HEK293 (cell line): ENCODE measurements at regions not wholly inside any gene's neighbourhood (a gene's known extent, or its start where the extent isn't known, plus 50 kb on each side); places are given as distances from the start of the nearest gene placed in this dataset.

Experiments used
- CTCF ChIA-PET: fragments of 350-600 bp; formaldehyde crosslinking; extraction: SDS; loops from one replicate; lab custom pipeline; 2021; ENCODE audit warnings: antibody characterized with exemption; lab: Yijun Ruan, JAX
- POLR2A ChIA-PET: fragments of 300-600 bp; formaldehyde crosslinking; extraction: SDS; loops from one replicate; lab custom pipeline; 2020; ENCODE audit warnings: antibody characterized with exemption, inconsistent platforms; lab: Yijun Ruan, JAX
- H3K27ac ChIP-seq: fragments of 200-500 bp; sonication (Bioruptor generic); 2 replicates; pipeline ENCODE4 v1.5.1; 2014; ENCODE audit warnings: low read depth, low read length, control low read depth, inconsistent platforms; ENCODE audit errors: extremely low read depth
- H3K36me3 ChIP-seq, 2 experiments: fragments of 200-500 bp in 1 of 2; sonication (Bioruptor generic) in 1 of 2; 1 replicate in 1 of 2; 2 replicates in 1 of 2; pipeline ENCODE4 v1.5.1; 2014 to 2017; ENCODE audit warnings: inconsistent platforms in 2 of 2, low read length in 2 of 2; ENCODE audit not compliant: control insufficient read depth in 2 of 2, insufficient read depth in 1 of 2
- H3K4me1 ChIP-seq: fragments of 200-500 bp; sonication (Bioruptor generic); 2 replicates; pipeline ENCODE4 v1.5.1; 2014; ENCODE audit warnings: mild to moderate bottlenecking, low read length, inconsistent platforms; ENCODE audit not compliant: control insufficient read depth, insufficient read depth
- H3K4me3 ChIP-seq: 2 replicates; pipeline ENCODE4 v1.5.1; 2011; ENCODE audit warnings: low read depth, mild to moderate bottlenecking, control low read depth, low read length, moderate library complexity
- H3K9me3 ChIP-seq: fragments of 200-500 bp; sonication (Bioruptor generic); 2 replicates; pipeline ENCODE4 v1.5.1; 2014; ENCODE audit warnings: low read depth, low read length, inconsistent platforms; ENCODE audit not compliant: control insufficient read depth, insufficient read depth
- BCL6B ChIP-seq: fragments of 450-650 bp; formaldehyde crosslinking; IDR thresholded peaks from 2 replicates; pipeline ENCODE4 v1.5.1; 2017; ENCODE audit warnings: missing biosample characterization, missing genetic modification characterization
- RBAK ChIP-seq: fragments of 450-650 bp; formaldehyde crosslinking; IDR thresholded peaks from 2 replicates; pipeline ENCODE4 v1.5.1; 2016; ENCODE audit warnings: missing biosample characterization, missing genetic modification characterization
- SP2 ChIP-seq: fragments of 450-650 bp; formaldehyde crosslinking; IDR thresholded peaks from 2 replicates; pipeline ENCODE4 v1.5.1; 2016; ENCODE audit warnings: missing biosample characterization, missing genetic modification characterization
- TRIM28 ChIP-seq: IDR thresholded peaks from 2 replicates; pipeline ENCODE4 v1.6.1; 2011; ENCODE audit warnings: low read length, control low read depth, borderline replicate concordance
- ZFP69B ChIP-seq: fragments of 450-650 bp; formaldehyde crosslinking; IDR thresholded peaks from 2 replicates; pipeline ENCODE4 v1.5.1; 2016; ENCODE audit warnings: missing biosample characterization, missing genetic modification characterization
- ZNF112 ChIP-seq: fragments of 450-650 bp; formaldehyde crosslinking; IDR thresholded peaks from 2 replicates; pipeline ENCODE4 v1.5.0; 2017; ENCODE audit warnings: missing biosample characterization, missing genetic modification characterization
- ZNF132 ChIP-seq: fragments of 450-650 bp; formaldehyde crosslinking; IDR thresholded peaks from 2 replicates; pipeline ENCODE4 v1.5.1; 2017; ENCODE audit warnings: missing biosample characterization, missing genetic modification characterization, borderline replicate concordance
- ZNF175 ChIP-seq: fragments of 450-650 bp; formaldehyde crosslinking; IDR thresholded peaks from 2 replicates; pipeline ENCODE4 v1.5.1; 2016; ENCODE audit warnings: missing biosample characterization, missing genetic modification characterization
- ZNF239 ChIP-seq: fragments of 450-650 bp; formaldehyde crosslinking; IDR thresholded peaks from 2 replicates; pipeline ENCODE4 v1.5.1; 2016; ENCODE audit warnings: missing biosample characterization, missing genetic modification characterization
- ZNF292 ChIP-seq: fragments of 450-650 bp; formaldehyde crosslinking; IDR thresholded peaks from 2 replicates; pipeline ENCODE4 v1.5.1; 2016; ENCODE audit warnings: low read depth, missing biosample characterization, missing genetic modification characterization, borderline replicate concordance
- ZNF324 ChIP-seq: fragments of 450-650 bp; formaldehyde crosslinking; IDR thresholded peaks from 2 replicates; pipeline ENCODE4 v1.5.1; 2016; ENCODE audit warnings: missing biosample characterization, missing genetic modification characterization
- ZNF514 ChIP-seq: fragments of 450-650 bp; formaldehyde crosslinking; IDR thresholded peaks from 2 replicates; pipeline ENCODE4 v1.5.1; 2016; ENCODE audit warnings: missing biosample characterization, missing genetic modification characterization
- ZNF521 ChIP-seq: fragments of 450-650 bp; formaldehyde crosslinking; IDR thresholded peaks from 2 replicates; pipeline ENCODE4 v1.5.1; 2017; ENCODE audit warnings: missing biosample characterization, mild to moderate bottlenecking, missing genetic modification characterization
- ZNF555 ChIP-seq: fragments of 450-650 bp; formaldehyde crosslinking; conservative IDR thresholded peaks from 2 replicates; pipeline ENCODE4 v1.5.1; 2017; ENCODE audit warnings: missing biosample characterization, mild to moderate bottlenecking, missing genetic modification characterization, inconsistent platforms
- ZNF580 ChIP-seq: fragments of 450-650 bp; formaldehyde crosslinking; IDR thresholded peaks from 2 replicates; pipeline ENCODE4 v1.5.1; 2016; ENCODE audit warnings: missing biosample characterization, missing genetic modification characterization
- ZNF610 ChIP-seq: fragments of 450-650 bp; formaldehyde crosslinking; IDR thresholded peaks from 2 replicates; pipeline ENCODE4 v1.5.1; 2016; ENCODE audit warnings: missing biosample characterization, missing genetic modification characterization, borderline replicate concordance
- ZNF670 ChIP-seq: fragments of 450-650 bp; formaldehyde crosslinking; IDR thresholded peaks from 2 replicates; pipeline ENCODE4 v1.5.1; 2016; ENCODE audit warnings: missing biosample characterization, missing genetic modification characterization, low read depth
- ZNF692 ChIP-seq: fragments of 450-650 bp; formaldehyde crosslinking; IDR thresholded peaks from 2 replicates; pipeline ENCODE4 v1.5.1; 2016; ENCODE audit warnings: missing biosample characterization, missing genetic modification characterization
- ZNF785 ChIP-seq: fragments of 450-650 bp; formaldehyde crosslinking; IDR thresholded peaks from 2 replicates; pipeline ENCODE4 v1.5.1; 2016; ENCODE audit warnings: missing biosample characterization, missing genetic modification characterization
- ZSCAN16 ChIP-seq: fragments of 450-650 bp; formaldehyde crosslinking; IDR thresholded peaks from 2 replicates; pipeline ENCODE4 v1.5.1; 2016; ENCODE audit warnings: missing biosample characterization, missing genetic modification characterization

GRCh38 chrX:11953615-11954014 is 184.7 kb upstream of the FRMPD4 start:
- CTCF ChIA-PET, result no interaction called here
- H3K4me1 ChIP-seq, result no peaks in the 10 kb centered on the region
- H3K9me3 ChIP-seq, result no peaks in the 10 kb centered on the region
- POLR2A ChIA-PET, result no interaction called here
- no peak overlapping the region for H3K27ac ChIP-seq
- no peak overlapping the region for H3K4me3 ChIP-seq
- no peaks in the 10 kb centered on the region for H3K36me3 ChIP-seq
- TF ChIP-seq ZNF112 (tag by site-specific recombination) (no peak), ZNF692 (no peak), ZNF521 (tag by site-specific recombination) (no peak)

- TF ChIP-seq ZNF670 (tag by site-specific recombination), result no peak
- no peak for TF ChIP-seq ZNF610
- no peak for TF ChIP-seq ZSCAN16 (tag by site-specific recombination)
- TF ChIP-seq BCL6B (tag by site-specific recombination), result no peak
- no peak for TF ChIP-seq SP2
- no peak for TF ChIP-seq RBAK (tag by site-specific recombination)
- TF ChIP-seq ZNF132, result no peak
- no peak for TF ChIP-seq ZNF514 (tag by site-specific recombination)
- no peak for TF ChIP-seq ZNF175 (tag by site-specific recombination)
- TF ChIP-seq ZFP69B (tag by site-specific recombination), result no peak
- no peak for TF ChIP-seq ZNF555 (tag by site-specific recombination)
- TF ChIP-seq TRIM28, result no peak
- TF ChIP-seq, all 188 proteins: peak for 0
These were observed 184.1 kb upstream of the FRMPD4 start for GRCh38 chrX:11954176-11954575.

GRCh38 chrX:11960031-11960430 is 178.2 kb upstream of the FRMPD4 start:
- H3K4me3 ChIP-seq, result no peak overlapping the region
- CTCF ChIA-PET, result no interaction called here

More at GRCh38 chrX:11954176-11954575, 184.1 kb upstream of the FRMPD4 start:
- ChIA-PET POLR2A (no interaction called here), CTCF (interaction anchor here (0.6 kb wide), 1 partner anchor 13 kb away, joined by 3 read pairs; no protein-coding TSS in a partner anchor)
- Histone ChIP-seq H3K9me3 (no peaks in the 10 kb centered on the region), H3K36me3 (no peaks in the 10 kb centered on the region), H3K27ac (no peak overlapping the region), H3K4me1 (no peaks in the 10 kb centered on the region), H3K4me3 (no peak overlapping the region)

GRCh38 chrX:11965436-11965835 is 172.8 kb upstream of the FRMPD4 start:
- no peak overlapping the region for H3K4me3 ChIP-seq
- POLR2A ChIA-PET, result no interaction called here
- H3K4me1 ChIP-seq, result no peaks in the 10 kb centered on the region
- TF ChIP-seq ZNF292 (tag by site-specific recombination) (no peak), ZNF324 (tag by site-specific recombination) (no peak), ZNF580 (tag by site-specific recombination) (no peak), ZNF239 (tag by site-specific recombination) (no peak)
- no peaks in the 10 kb centered on the region for H3K36me3 ChIP-seq
- no peaks in the 10 kb centered on the region for H3K9me3 ChIP-seq
- CTCF ChIA-PET, result no interaction called here
- no peak overlapping the region for H3K27ac ChIP-seq

More at GRCh38 chrX:11960031-11960430, 178.2 kb upstream of the FRMPD4 start:
- TF ChIP-seq ZNF785 (tag by site-specific recombination), result no peak
- H3K9me3 ChIP-seq, result no peaks in the 10 kb centered on the region
- no peaks in the 10 kb centered on the region for H3K4me1 ChIP-seq
- POLR2A ChIA-PET, result no interaction called here
- H3K27ac ChIP-seq, result no peak overlapping the region
- H3K36me3 ChIP-seq, result no peaks in the 10 kb centered on the region
